Neural cell (in vitro differentiated cells): ENCODE measurements at regions not wholly inside any gene's neighbourhood (a gene's known extent, or its start where the extent isn't known, plus 50 kb on each side); places are given as distances from the start of the nearest gene placed in this dataset.

Experiments used
- H2AFZ ChIP-seq: fragments of 200-600, 300-800 bp; sonication (generic), shearing (Covaris generic); 2 replicates; pipeline ENCODE4 v1.6.0; 2014; ENCODE audit warnings: low read depth, mild to moderate bottlenecking, antibody characterized with exemption, low read length, moderate library complexity
- H3F3A ChIP-seq: fragments of 200-600 bp; shearing (Covaris generic); 2 replicates; pipeline ENCODE4 v1.6.1; 2016; ENCODE audit warnings: mild to moderate bottlenecking, moderate library complexity, mixed read lengths, antibody characterized with exemption, low read length; ENCODE audit not compliant: insufficient read depth, poor library complexity, severe bottlenecking
- H3K27ac ChIP-seq: fragments of 200-600, 300-800 bp; sonication (generic), shearing (Covaris generic); 2 replicates; pipeline ENCODE4 v1.5.1; 2014; ENCODE audit warnings: mild to moderate bottlenecking, low read length, moderate library complexity
- H3K27me3 ChIP-seq: fragments of 300-800, 200-600 bp; sonication (generic), shearing (Covaris generic); 2 replicates; pipeline ENCODE4 v1.6.0; 2014; ENCODE audit warnings: mild to moderate bottlenecking, low read depth, low read length, moderate library complexity; ENCODE audit not compliant: insufficient read depth
- H3K36me3 ChIP-seq: fragments of 300-800, 200-600 bp; sonication (generic), shearing (Covaris generic); 2 replicates; pipeline ENCODE4 v1.5.1; 2014; ENCODE audit warnings: mild to moderate bottlenecking, antibody characterized with exemption, low read length, moderate library complexity; ENCODE audit not compliant: insufficient read depth
- H3K4me2 ChIP-seq: fragments of 300-800, 200-600 bp; sonication (generic), shearing (Covaris generic); 2 replicates; pipeline ENCODE4 v1.6.0; 2014; ENCODE audit warnings: mild to moderate bottlenecking, low read length
- H3K4me3 ChIP-seq: fragments of 300-800, 200-600 bp; sonication (generic), shearing (Covaris generic); 2 replicates; pipeline ENCODE4 v1.5.1; 2014; ENCODE audit warnings: mild to moderate bottlenecking, low read length, moderate library complexity
- H3K79me2 ChIP-seq: fragments of 200-600 bp; shearing (Covaris generic); replicated peaks from 2 replicates; pipeline ENCODE4 v1.6.0; 2014; ENCODE audit warnings: mild to moderate bottlenecking, low read length, moderate library complexity; ENCODE audit not compliant: insufficient read depth
- H3K9ac ChIP-seq: fragments of 300-800, 200-600 bp; sonication (generic), shearing (Covaris generic); 2 replicates; pipeline ENCODE4 v1.6.1; 2016; ENCODE audit warnings: mild to moderate bottlenecking, low read length, mixed read lengths
- H3K9me2 ChIP-seq: fragments of 200-600 bp; shearing (Covaris generic); 2 replicates; pipeline ENCODE4 v1.6.1; 2016; ENCODE audit warnings: mild to moderate bottlenecking, low read length, mixed read lengths; ENCODE audit not compliant: insufficient read depth
- H3K9me3 ChIP-seq: fragments of 200-600, 300-800 bp; sonication (generic), shearing (Covaris generic); 2 replicates; pipeline ENCODE4 v1.6.1; 2016; ENCODE audit warnings: mild to moderate bottlenecking, mixed run types, low read length, moderate library complexity, mixed read lengths
- H4K20me1 ChIP-seq: fragments of 200-600 bp; shearing (Covaris generic); 2 replicates; pipeline ENCODE4 v1.6.1; 2016; ENCODE audit warnings: mild to moderate bottlenecking, mixed run types; ENCODE audit not compliant: insufficient read depth
- EP300 ChIP-seq: fragments of 450-650 bp; conservative IDR thresholded peaks from 2 replicates; pipeline ENCODE4 v1.6.1; 2014; ENCODE audit warnings: antibody characterized with exemption, mild to moderate bottlenecking, moderate library complexity; ENCODE audit not compliant: poor library complexity, severe bottlenecking
- EZH2 ChIP-seq: fragments of 200-600, 300-800 bp; shearing (Covaris generic), sonication (generic); IDR thresholded peaks from 2 replicates; pipeline ENCODE4 v1.6.1; 2014; ENCODE audit warnings: antibody characterized with exemption, low read length, borderline replicate concordance, mild to moderate bottlenecking; ENCODE audit not compliant: insufficient read depth, poor library complexity, severe bottlenecking
- MXI1 ChIP-seq: fragments of 450-650 bp; conservative IDR thresholded peaks from 2 replicates; pipeline ENCODE4 v1.6.1; 2014; ENCODE audit warnings: antibody characterized with exemption, mild to moderate bottlenecking; ENCODE audit not compliant: poor library complexity, severe bottlenecking
- POLR2AphosphoS5 ChIP-seq: IDR thresholded peaks from 2 replicates; pipeline ENCODE4 v1.6.1; 2012
- RAD21 ChIP-seq: fragments of 450-650 bp; conservative IDR thresholded peaks from 2 replicates; pipeline ENCODE4 v1.6.1; 2014; ENCODE audit warnings: antibody characterized with exemption, mild to moderate bottlenecking, moderate library complexity
- REST ChIP-seq: IDR thresholded peaks from 2 replicates; pipeline ENCODE4 v1.6.1; 2012; ENCODE audit warnings: borderline replicate concordance
- SMC3 ChIP-seq: fragments of 450-650 bp; conservative IDR thresholded peaks from 2 replicates; pipeline ENCODE4 v1.6.1; 2014; ENCODE audit warnings: antibody characterized with exemption, mild to moderate bottlenecking, moderate library complexity; ENCODE audit not compliant: poor library complexity
- TAF1 ChIP-seq: IDR thresholded peaks from 2 replicates; pipeline ENCODE4 v1.6.1; 2012; ENCODE audit warnings: low read depth
- TF ChIP-seq, protein P1 (sequence below): fragments of 450-650 bp; IDR thresholded peaks from 2 replicates; pipeline ENCODE4 v1.5.1; 2014; ENCODE audit warnings: antibody characterized with exemption, mild to moderate bottlenecking, moderate library complexity; ENCODE audit not compliant: poor library complexity, severe bottlenecking

DNA sequence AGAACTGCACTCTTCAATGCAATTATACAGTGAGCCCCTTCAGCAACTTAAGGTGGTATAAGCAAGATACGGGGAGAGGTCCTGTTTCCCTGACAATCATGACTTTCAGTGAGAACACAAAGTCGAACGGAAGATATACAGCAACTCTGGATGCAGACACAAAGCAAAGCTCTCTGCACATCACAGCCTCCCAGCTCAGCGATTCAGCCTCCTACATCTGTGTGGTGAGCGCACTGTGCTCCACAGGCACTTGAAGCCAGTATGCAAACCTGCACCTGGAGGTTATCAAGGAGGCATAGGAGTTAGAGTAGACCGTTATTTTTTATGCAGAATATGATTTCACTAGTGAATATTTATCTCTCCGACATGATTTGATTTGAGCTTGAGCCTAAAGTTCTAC, 152.2 kb upstream of the OR4E1 start:
- Histone ChIP-seq H3K4me2 (no peak overlapping the region), H3K79me2 (no peaks in the 10 kb centered on the region), H4K20me1 (no peaks in the 10 kb centered on the region), H3K9ac (no peak overlapping the region), H3K4me3 (no peak overlapping the region), H3K9me3 (no peaks in the 10 kb centered on the region), H3K27ac (no peak overlapping the region), H3K36me3 (no peaks in the 10 kb centered on the region), H2AFZ (no peak overlapping the region), H3F3A (no peaks in the 10 kb centered on the region), H3K27me3 (no peaks in the 10 kb centered on the region), H3K9me2 (no peaks in the 10 kb centered on the region)
- TF ChIP-seq EP300, result no peak
- no peak for TF ChIP-seq SMC3
- TF ChIP-seq RAD21, result no peak
- TF ChIP-seq REST, result no peak
- no peak for TF ChIP-seq MXI1
- TF ChIP-seq EZH2, result no peak
- TF ChIP-seq, protein P1, sequence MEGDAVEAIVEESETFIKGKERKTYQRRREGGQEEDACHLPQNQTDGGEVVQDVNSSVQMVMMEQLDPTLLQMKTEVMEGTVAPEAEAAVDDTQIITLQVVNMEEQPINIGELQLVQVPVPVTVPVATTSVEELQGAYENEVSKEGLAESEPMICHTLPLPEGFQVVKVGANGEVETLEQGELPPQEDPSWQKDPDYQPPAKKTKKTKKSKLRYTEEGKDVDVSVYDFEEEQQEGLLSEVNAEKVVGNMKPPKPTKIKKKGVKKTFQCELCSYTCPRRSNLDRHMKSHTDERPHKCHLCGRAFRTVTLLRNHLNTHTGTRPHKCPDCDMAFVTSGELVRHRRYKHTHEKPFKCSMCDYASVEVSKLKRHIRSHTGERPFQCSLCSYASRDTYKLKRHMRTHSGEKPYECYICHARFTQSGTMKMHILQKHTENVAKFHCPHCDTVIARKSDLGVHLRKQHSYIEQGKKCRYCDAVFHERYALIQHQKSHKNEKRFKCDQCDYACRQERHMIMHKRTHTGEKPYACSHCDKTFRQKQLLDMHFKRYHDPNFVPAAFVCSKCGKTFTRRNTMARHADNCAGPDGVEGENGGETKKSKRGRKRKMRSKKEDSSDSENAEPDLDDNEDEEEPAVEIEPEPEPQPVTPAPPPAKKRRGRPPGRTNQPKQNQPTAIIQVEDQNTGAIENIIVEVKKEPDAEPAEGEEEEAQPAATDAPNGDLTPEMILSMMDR, result no peak
- no peak for TF ChIP-seq POLR2AphosphoS5
- no peak for TF ChIP-seq TAF1

GRCh38 chr14:21825149-21825743, 151.6 kb upstream of the OR4E1 start:
- no peak overlapping the region for H3K4me3 ChIP-seq
- no peak overlapping the region for H3K27ac ChIP-seq
- no peak overlapping the region for H3K9ac ChIP-seq
- no peak overlapping the region for H2AFZ ChIP-seq
- no peaks in the 10 kb centered on the region for H3K36me3 ChIP-seq
- no peaks in the 10 kb centered on the region for H4K20me1 ChIP-seq
- TF ChIP-seq TAF1 (no peak), REST (no peak), RAD21 (no peak), MXI1 (no peak), SMC3 (no peak), POLR2AphosphoS5 (no peak), EP300 (no peak), EZH2 (no peak)
- TF ChIP-seq, protein P1, result no peak
- no peaks in the 10 kb centered on the region for H3K79me2 ChIP-seq
- H3K9me3 ChIP-seq, result no peaks in the 10 kb centered on the region
- no peak overlapping the region for H3K4me2 ChIP-seq
- H3K27me3 ChIP-seq, result no peaks in the 10 kb centered on the region
- no peaks in the 10 kb centered on the region for H3K9me2 ChIP-seq
- no peaks in the 10 kb centered on the region for H3F3A ChIP-seq
